ENCODE measurements at regions not wholly inside any gene's neighbourhood (a gene's known extent, or its start where the extent isn't known, plus 50 kb on each side); places are given as distances from the start of the nearest gene placed in this dataset.

GRCh38 chr21:18476639-18477038 is 73.1 kb upstream of the TMPRSS15 start (continued):
- TF ChIP-seq UBTF (IDR thresholded peaks at IDR 0.05; ENCODE audit: borderline replicate concordance in 1 of 2, low read depth in 2 of 2, low read length in 2 of 2) (no peak), RBM14 (IDR thresholded peaks at IDR 0.05; ENCODE audit: borderline replicate concordance, insufficient read depth, low read depth, low read length) (no peak), ZNF589 (CRISPR knock-in tag; IDR thresholded peaks at IDR 0.05; ENCODE audit: low read depth) (no peak)

GRCh38 chr21:18477043-18477442 is 73.5 kb upstream of the TMPRSS15 start:
- Histone ChIP-seq H3K27ac (ENCODE audit: extremely low read depth, low read depth, low read length) (no peak overlapping the region), H3K9me3 (replicated peaks; ENCODE audit: control insufficient read depth, insufficient read depth, low read depth, low read length) (no peaks in the 10 kb centered on the region; the same call in 1 of the 2 replicates), H3K79me2 (ENCODE audit: control insufficient read depth, insufficient read depth, low read length) (no peaks in the 10 kb centered on the region), H3K9me1 (ENCODE audit: control insufficient read depth, insufficient read depth, low read length) (no peaks in the 10 kb centered on the region), H3K36me3 (ENCODE audit: control insufficient read depth, insufficient read depth, low read length) (no peaks in the 10 kb centered on the region), H3K4me2 (ENCODE audit: insufficient read depth, low read length) (no peak overlapping the region), H3K4me1 (replicated peaks in 1 of 2; ENCODE audit: control insufficient read depth in 2 of 2, insufficient read depth in 2 of 2, low read length in 2 of 2) (no peaks in the 10 kb centered on the region), H4K20me1 (replicated peaks; ENCODE audit: control insufficient read depth, insufficient read depth, low read length) (no peaks in the 10 kb centered on the region), H3K4me3 (no peak overlapping the region), H3K9ac (ENCODE audit: insufficient read depth in 1 of 2, low read depth in 2 of 2, low read length in 2 of 2) (no peak overlapping the region), H3K27me3 (ENCODE audit: control insufficient read depth in 2 of 2, insufficient read depth in 2 of 2, low read length in 2 of 2) (no peaks in the 10 kb centered on the region), H2AFZ (ENCODE audit: low read depth, low read length) (no peak overlapping the region)
- no peak for DNase-seq (ENCODE audit: extremely low read depth in 1 of 4, low spot score in 3 of 4)
- 1% methylated on average over 7 of the region's 7 CpGs for WGBS (ENCODE audit: insufficient coverage, low coverage, missing lambda C conversion rate)
- ChIA-PET CTCF (ENCODE audit: low intra/inter-chr PET ratio) (no interaction called here), POLR2A (no interaction called here)
- TF ChIP-seq ELF2 (CRISPR knock-in tag; IDR thresholded peaks at IDR 0.05), result no peak
- TF ChIP-seq ATF7 (IDR thresholded peaks at IDR 0.05), result no peak
- TF ChIP-seq ZNF239 (CRISPR knock-in tag; IDR thresholded peaks at IDR 0.05), result no peak
- no peak for TF ChIP-seq MTA1 (IDR thresholded peaks at IDR 0.05; ENCODE audit: borderline replicate concordance)
- TF ChIP-seq ZNF408 (CRISPR knock-in tag; IDR thresholded peaks at IDR 0.05; ENCODE audit: low read depth), result no peak
- TF ChIP-seq STAG1 (CRISPR knock-in tag; IDR thresholded peaks at IDR 0.05; ENCODE audit: borderline replicate concordance), result no peak
- no peak for TF ChIP-seq TCFL5 (CRISPR knock-in tag; conservative IDR thresholded peaks at IDR 0.05)
- TF ChIP-seq SLC30A9 (CRISPR knock-in tag; IDR thresholded peaks at IDR 0.05), result no peak
- TF ChIP-seq CBFA2T2 (conservative IDR thresholded peaks at IDR 0.05), result no peak
- no peak for TF ChIP-seq NFIX (CRISPR knock-in tag; IDR thresholded peaks at IDR 0.05; ENCODE audit: low read depth)
- TF ChIP-seq BCL6 (CRISPR knock-in tag; IDR thresholded peaks at IDR 0.05), result no peak
- no peak for TF ChIP-seq ZNF436 (CRISPR knock-in tag; IDR thresholded peaks at IDR 0.05)
- TF ChIP-seq ZNF764 (CRISPR knock-in tag; IDR thresholded peaks at IDR 0.05; ENCODE audit: low read depth), result no peak
- TF ChIP-seq ZNF282 (CRISPR knock-in tag; IDR thresholded peaks at IDR 0.05), result no peak
- no peak for TF ChIP-seq ZNF511 (CRISPR knock-in tag; IDR thresholded peaks at IDR 0.05)
- in situ Hi-C loops (cut with MboI) (no loop called here), intact Hi-C loops (cut with micrococcal nuclease) (no loop called here)
- no peak for FAIRE-seq
- no TSS peak for BruUV-seq (replicated peaks)
- ATAC-seq, result no peak

Data from K562 (cell line).